ENCODE measurements at regions not wholly inside any gene's neighbourhood (a gene's known extent, or its start where the extent isn't known, plus 50 kb on each side); places are given as distances from the start of the nearest gene placed in this dataset.
A peak's percentile ranks its signal among the peaks of the same experiment; 100 is the strongest.

DNA sequence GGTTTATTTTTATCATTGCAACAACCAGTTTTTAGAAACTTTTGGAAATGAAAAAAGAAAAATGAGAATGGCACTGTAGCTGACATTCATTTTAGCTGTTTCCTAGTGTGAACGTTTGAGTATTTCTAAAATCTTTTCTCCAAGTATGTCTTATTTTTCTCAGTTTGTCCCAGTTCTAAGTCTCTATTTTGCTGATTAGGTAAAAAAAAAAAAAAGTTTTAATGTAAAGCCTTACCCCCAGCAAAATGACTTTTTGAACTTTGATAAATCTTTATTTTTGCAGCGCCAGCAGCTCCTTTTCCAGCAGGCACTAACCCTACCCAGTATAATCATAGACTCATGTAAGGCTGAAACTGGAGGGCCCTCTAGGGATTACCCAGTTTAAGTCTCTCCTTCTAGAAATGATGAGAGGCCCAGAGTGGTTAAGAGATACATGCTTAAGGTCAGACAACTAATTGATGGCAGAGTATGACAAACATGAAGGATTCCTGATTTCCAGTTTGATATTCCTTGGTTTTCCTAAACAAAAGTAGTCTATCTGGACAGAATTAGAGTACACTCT lies 84.3 kb upstream of the SLC4A4 start:
- ChIA-PET POLR2A (ENCODE audit: low non-redundant PET) (no interaction called here), CTCF (interaction anchor here (0.6 kb wide), 1 partner anchor 495 kb away, joined by 8 read pairs; no protein-coding TSS in a partner anchor)
- no peak for DNase-seq (ENCODE audit: low spot score)
- TF ChIP-seq, protein P1, sequence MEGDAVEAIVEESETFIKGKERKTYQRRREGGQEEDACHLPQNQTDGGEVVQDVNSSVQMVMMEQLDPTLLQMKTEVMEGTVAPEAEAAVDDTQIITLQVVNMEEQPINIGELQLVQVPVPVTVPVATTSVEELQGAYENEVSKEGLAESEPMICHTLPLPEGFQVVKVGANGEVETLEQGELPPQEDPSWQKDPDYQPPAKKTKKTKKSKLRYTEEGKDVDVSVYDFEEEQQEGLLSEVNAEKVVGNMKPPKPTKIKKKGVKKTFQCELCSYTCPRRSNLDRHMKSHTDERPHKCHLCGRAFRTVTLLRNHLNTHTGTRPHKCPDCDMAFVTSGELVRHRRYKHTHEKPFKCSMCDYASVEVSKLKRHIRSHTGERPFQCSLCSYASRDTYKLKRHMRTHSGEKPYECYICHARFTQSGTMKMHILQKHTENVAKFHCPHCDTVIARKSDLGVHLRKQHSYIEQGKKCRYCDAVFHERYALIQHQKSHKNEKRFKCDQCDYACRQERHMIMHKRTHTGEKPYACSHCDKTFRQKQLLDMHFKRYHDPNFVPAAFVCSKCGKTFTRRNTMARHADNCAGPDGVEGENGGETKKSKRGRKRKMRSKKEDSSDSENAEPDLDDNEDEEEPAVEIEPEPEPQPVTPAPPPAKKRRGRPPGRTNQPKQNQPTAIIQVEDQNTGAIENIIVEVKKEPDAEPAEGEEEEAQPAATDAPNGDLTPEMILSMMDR (conservative IDR thresholded peaks at IDR 0.05; ENCODE audit: low read depth) = no peak
- no peak overlapping the region for H3K27ac ChIP-seq

DNA sequence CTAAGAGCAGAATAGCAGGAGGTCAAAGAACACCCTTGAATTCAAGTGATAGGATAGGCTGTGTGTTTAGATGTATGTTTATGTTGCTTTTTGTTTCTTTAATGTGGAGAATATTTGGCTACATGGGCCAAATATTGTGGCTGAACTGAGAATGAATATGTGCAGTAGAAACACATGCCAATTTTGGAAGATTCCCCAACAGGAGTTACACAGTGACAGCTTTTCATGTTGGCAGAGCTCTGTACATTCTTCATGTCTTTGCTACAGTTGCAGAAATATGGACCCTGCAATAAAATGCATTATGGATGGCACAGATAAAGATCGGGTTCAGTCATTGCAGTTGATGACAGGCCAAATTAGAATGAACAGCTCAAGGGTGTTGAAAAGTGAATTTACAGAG lies 82.8 kb upstream of the SLC4A4 start:
- ChIA-PET CTCF (no interaction called here), POLR2A (ENCODE audit: low non-redundant PET) (no interaction called here)

DNA sequence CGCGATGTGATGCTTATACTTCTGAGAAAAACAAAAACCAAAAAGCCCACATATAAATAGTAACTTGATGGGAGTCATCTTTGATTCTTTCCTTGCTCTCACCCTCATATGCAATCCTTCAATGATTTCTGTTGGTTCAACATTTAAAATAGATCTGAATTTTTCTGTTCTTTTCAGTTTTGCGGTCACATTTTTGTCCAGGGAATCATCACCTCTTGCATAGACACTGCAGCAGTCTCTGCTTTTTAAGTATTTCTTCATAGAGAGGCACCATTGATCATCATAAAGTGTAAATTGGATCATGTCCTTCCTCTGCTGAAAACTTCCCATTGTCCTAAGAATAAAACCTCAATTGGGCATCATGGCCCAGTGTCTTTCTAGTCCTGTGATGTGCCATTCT lies 81.1 kb upstream of the SLC4A4 start:
- TF ChIP-seq, protein P1 (conservative IDR thresholded peaks at IDR 0.05; ENCODE audit: low read depth) = no peak
- no peak for DNase-seq (ENCODE audit: low spot score)
- ChIA-PET CTCF (no interaction called here), POLR2A (ENCODE audit: low non-redundant PET) (no interaction called here)
- H3K27ac ChIP-seq = no peak overlapping the region

More for the DNA sequence above, 82.8 kb upstream of the SLC4A4 start:
- TF ChIP-seq, protein P1 (conservative IDR thresholded peaks at IDR 0.05; ENCODE audit: low read depth) = no peak
- DNase-seq (ENCODE audit: low spot score) = no peak
- no peak overlapping the region for H3K27ac ChIP-seq

DNA sequence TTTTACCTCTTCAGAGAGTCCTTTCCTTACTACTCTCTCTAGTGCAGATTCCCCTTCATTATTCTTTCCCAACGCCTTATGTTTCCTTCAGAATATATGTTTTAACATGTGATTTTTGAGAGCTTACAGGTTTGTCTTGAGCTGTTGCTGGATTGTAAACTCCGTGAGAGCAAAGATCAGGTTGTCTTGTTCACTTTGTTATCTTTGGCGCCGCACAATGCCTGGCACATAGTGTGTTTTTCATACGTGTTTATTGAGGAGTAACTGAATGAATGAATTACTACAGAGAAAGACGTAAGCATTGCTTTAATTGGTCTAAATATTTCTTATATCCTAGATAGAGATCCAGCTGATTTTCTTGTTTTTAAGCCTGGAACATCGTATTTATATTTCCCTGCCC lies 80.5 kb upstream of the SLC4A4 start:
- DNase-seq (ENCODE audit: low spot score) = no peak
- CTCF ChIA-PET = no interaction called here
- POLR2A ChIA-PET (ENCODE audit: low non-redundant PET) = no interaction called here
- TF ChIP-seq, protein P1 (conservative IDR thresholded peaks at IDR 0.05; ENCODE audit: low read depth) = no peak
- H3K27ac ChIP-seq = no peak overlapping the region

DNA sequence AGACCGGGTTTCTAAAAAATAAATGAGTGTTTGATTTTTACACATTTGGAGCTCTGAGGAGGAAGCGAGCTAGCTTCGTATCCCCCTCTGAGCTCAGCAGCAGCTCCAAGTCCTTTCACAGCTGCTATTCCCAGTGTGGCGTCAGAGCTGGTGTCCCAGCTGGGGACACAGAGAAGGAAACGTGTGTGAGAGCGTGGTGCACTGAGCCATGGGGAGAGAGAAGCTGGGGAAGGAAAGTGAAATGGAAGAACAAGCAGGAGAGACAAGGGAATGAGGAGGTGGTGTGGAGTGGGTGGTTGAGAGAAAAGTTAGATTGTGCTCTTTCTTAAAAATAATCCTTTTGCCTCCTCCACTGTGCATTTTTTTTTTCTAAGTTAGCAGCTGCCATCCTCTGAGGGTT lies 79.5 kb upstream of the SLC4A4 start:
- TF ChIP-seq, protein P1 (conservative IDR thresholded peaks at IDR 0.05; ENCODE audit: low read depth) = no peak
- H3K27ac ChIP-seq = no peak overlapping the region
- POLR2A ChIA-PET (ENCODE audit: low non-redundant PET) = no interaction called here
- CTCF ChIA-PET = no interaction called here
- DNase-seq (ENCODE audit: low spot score) = no peak

DNA sequence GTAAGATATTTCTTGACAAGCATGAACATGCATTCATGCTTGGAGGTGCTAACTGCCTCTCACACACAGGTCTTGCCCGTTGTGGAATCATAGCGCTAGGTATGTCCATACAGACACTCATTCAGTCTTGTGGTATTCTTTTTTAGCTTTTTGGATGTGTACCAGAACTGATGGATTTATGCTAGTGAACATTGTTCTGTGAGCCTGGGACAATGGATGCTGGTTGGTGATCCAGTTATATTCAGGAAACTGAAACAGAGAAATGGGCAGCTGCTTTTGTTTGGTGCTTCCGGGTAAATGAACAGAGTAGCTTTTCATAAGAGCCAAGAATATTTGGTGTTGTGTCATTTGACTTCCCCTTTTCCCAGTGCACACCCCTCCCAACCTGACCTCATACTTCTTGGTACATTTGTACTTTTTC lies 78.9 kb upstream of the SLC4A4 start:
- H3K27ac ChIP-seq = no peak overlapping the region
- DNase-seq (ENCODE audit: low spot score) = peak; percentile 41
- POLR2A ChIA-PET (ENCODE audit: low non-redundant PET) = no interaction called here
- TF ChIP-seq, protein P1 (conservative IDR thresholded peaks at IDR 0.05; ENCODE audit: low read depth) = no peak
- CTCF ChIA-PET = interaction anchor here (0.5 to 0.7 kb wide), 2 partner anchors 59 to 527 kb away, joined by 3 read pairs; no protein-coding TSS in a partner anchor
